C4-2B (cell line): ENCODE measurements at regions not wholly inside any gene's neighbourhood (a gene's known extent, or its start where the extent isn't known, plus 50 kb on each side); places are given as distances from the start of the nearest gene placed in this dataset.

Experiments
- CTCF ChIP-seq: fragments of 450-650 bp; conservative IDR thresholded peaks from 2 replicates; pipeline ENCODE4 v1.5.1; 2017; ENCODE audit warnings: mild to moderate bottlenecking
- ZFX ChIP-seq: fragments of 450-650 bp; IDR thresholded peaks from 2 replicates; pipeline ENCODE4 v1.6.1; 2017

- TF ChIP-seq CTCF (no peak), ZFX (no peak)
These were observed 462.5 kb downstream of the AEBP2 start for GRCh38 chr12:19901841-19902240.
